SK-N-SH (cell line): ENCODE measurements at regions not wholly inside any gene's neighbourhood (a gene's known extent, or its start where the extent isn't known, plus 50 kb on each side); places are given as distances from the start of the nearest gene placed in this dataset.

Source experiments
- CTCF ChIA-PET: fragments of 300-600, 350-600 bp; formaldehyde crosslinking; extraction: SDS; loops from one replicate; lab custom pipeline; 2021; lab: Yijun Ruan, JAX
- POLR2A ChIA-PET: fragments of 350-600 bp; sonication (Branson Sonifier 250); formaldehyde crosslinking; extraction: SDS; loops from one replicate; lab custom pipeline; 2020; ENCODE audit warnings: antibody characterized with exemption, inconsistent platforms; lab: Yijun Ruan, JAX
- DNase-seq: peaks from one replicate; pipeline ENCODE4 v3.0.0; 2012
- H2AFZ ChIP-seq: fragments of 200-600 bp; sonication (generic); 2 replicates; pipeline ENCODE4 v1.8.1; 2016; ENCODE audit warnings: antibody characterized with exemption, mild to moderate bottlenecking, low read depth
- H3F3A ChIP-seq: fragments of 200-600 bp; sonication (generic); replicated peaks from 2 replicates; pipeline ENCODE3; 2016; ENCODE audit warnings: antibody characterized with exemption, mild to moderate bottlenecking; ENCODE audit not compliant: insufficient read depth
- H3K27ac ChIP-seq, 2 experiments: fragments of 200-500 bp in 1 of 2; fragments of 200-600 bp in 1 of 2; sonication (Bioruptor generic) in 1 of 2; sonication (generic), shearing (Covaris generic) in 1 of 2; 2 replicates each; pipeline versions ENCODE4 v1.5.1 to v1.6.1; 2014 to 2016; ENCODE audit warnings: low read depth in 2 of 2, inconsistent platforms in 1 of 2, low read length in 1 of 2, mild to moderate bottlenecking in 1 of 2, mixed read lengths in 1 of 2
- H3K27me3 ChIP-seq: fragments of 200-600 bp; sonication (generic), shearing (Covaris generic); 2 replicates; pipeline ENCODE4 v1.6.1; 2016; ENCODE audit warnings: mixed run types; ENCODE audit not compliant: insufficient read depth
- H3K36me3 ChIP-seq, 2 experiments: fragments of 200-500 bp in 1 of 2; fragments of 200-600 bp in 1 of 2; sonication (Bioruptor generic) in 1 of 2; sonication (generic) in 1 of 2; replicated peaks in 1 of 2; 2 replicates each; pipeline versions ENCODE3 to v1.5.1; 2014 to 2016; ENCODE audit warnings: low read length in 1 of 2, mild to moderate bottlenecking in 1 of 2; ENCODE audit not compliant: insufficient read depth in 2 of 2, control insufficient read depth in 1 of 2
- H3K4me1 ChIP-seq, 2 experiments: fragments of 200-500 bp in 1 of 2; fragments of 200-600 bp in 1 of 2; sonication (Bioruptor generic) in 1 of 2; sonication (generic), shearing (Covaris generic) in 1 of 2; 2 replicates each; pipeline versions ENCODE4 v1.5.1 to v1.6.1; 2014 to 2016; ENCODE audit warnings: low read depth in 1 of 2, low read length in 1 of 2, mixed run types in 1 of 2; ENCODE audit not compliant: insufficient read depth in 2 of 2, control insufficient read depth in 1 of 2
- H3K4me2 ChIP-seq: fragments of 200-600 bp; sonication (generic), shearing (Covaris generic); 2 replicates; pipeline ENCODE4 v1.6.1; 2017; ENCODE audit warnings: mixed run types
- H3K4me3 ChIP-seq, 2 experiments: fragments of 200-500 bp in 1 of 2; fragments of 200-600 bp in 1 of 2; sonication (Bioruptor generic) in 1 of 2; sonication (generic), shearing (Covaris generic) in 1 of 2; 2 replicates each; pipeline versions ENCODE4 v1.5.1 to v1.8.1; 2014 to 2016; ENCODE audit warnings: low read depth in 2 of 2, inconsistent platforms in 1 of 2, low read length in 1 of 2, mild to moderate bottlenecking in 1 of 2, mixed read lengths in 1 of 2, moderate library complexity in 1 of 2
- H3K79me2 ChIP-seq: fragments of 200-600 bp; sonication (generic); 2 replicates; pipeline ENCODE4 v1.8.1; 2017; ENCODE audit warnings: mild to moderate bottlenecking; ENCODE audit not compliant: insufficient read depth
- H3K9ac ChIP-seq: fragments of 200-600 bp; sonication (generic); 2 replicates; pipeline ENCODE4 v1.6.1; 2017; ENCODE audit warnings: mixed run types
- H3K9me2 ChIP-seq: fragments of 200-600 bp; sonication (generic); 2 replicates; pipeline ENCODE4 v1.6.1; 2017; ENCODE audit warnings: mixed run types
- H3K9me3 ChIP-seq: fragments of 200-600 bp; sonication (generic); 2 replicates; pipeline ENCODE4 v1.6.1; 2017; ENCODE audit warnings: mixed run types, mild to moderate bottlenecking, moderate library complexity
- H4K20me1 ChIP-seq: fragments of 200-600 bp; sonication (generic); 2 replicates; pipeline ENCODE4 v1.6.1; 2017; ENCODE audit warnings: mild to moderate bottlenecking, mixed run types; ENCODE audit not compliant: insufficient read depth
- CHD2 ChIP-seq: fragments of 150-350 bp; IDR thresholded peaks from 2 replicates; pipeline ENCODE4 v1.6.1; 2018; ENCODE audit warnings: low read length; ENCODE audit not compliant: partially characterized antibody
- ELF1 ChIP-seq: IDR thresholded peaks from 2 replicates; pipeline ENCODE4 v1.4.0; 2012
- EP300 ChIP-seq, 2 experiments: IDR thresholded peaks; 2 replicates each; pipeline versions ENCODE4 v1.4.0 to v1.6.1; 2012; ENCODE audit warnings: borderline replicate concordance in 1 of 2, low read depth in 1 of 2, low read length in 1 of 2
- EZH2phosphoT487 ChIP-seq: fragments of 200-600 bp; sonication (generic); IDR thresholded peaks from 2 replicates; pipeline ENCODE4 v1.6.1; 2017; ENCODE audit warnings: low read depth, mixed run types, mild to moderate bottlenecking, antibody characterized with exemption, moderate library complexity, borderline replicate concordance
- FOSL2 ChIP-seq: IDR thresholded peaks from 2 replicates; pipeline ENCODE4 v1.4.0; 2012; ENCODE audit warnings: low read depth, mild to moderate bottlenecking, moderate library complexity, borderline replicate concordance
- FOXJ3 ChIP-seq: sonication (generic); formaldehyde crosslinking; IDR thresholded peaks from 2 replicates; pipeline ENCODE4 v1.5.1; 2020; ENCODE audit warnings: mild to moderate bottlenecking, missing genetic modification reagents
- GABPA ChIP-seq: IDR thresholded peaks from 2 replicates; pipeline ENCODE4 v1.4.0; 2012; ENCODE audit warnings: low read depth, mild to moderate bottlenecking
- NFIC ChIP-seq: IDR thresholded peaks from 2 replicates; pipeline ENCODE4 v1.4.0; 2012; ENCODE audit warnings: borderline replicate concordance
- NRF1 ChIP-seq: IDR thresholded peaks from 2 replicates; pipeline ENCODE4 v1.6.1; 2012; ENCODE audit warnings: low read depth, mild to moderate bottlenecking, low read length
- POLR2AphosphoS5 ChIP-seq: IDR thresholded peaks from 2 replicates; pipeline ENCODE4 v1.6.1; 2012; ENCODE audit warnings: low read depth, low read length
- RCOR1 ChIP-seq: fragments of 150-350 bp; IDR thresholded peaks from 2 replicates; pipeline ENCODE4 v1.6.1; 2017; ENCODE audit warnings: antibody characterized with exemption, low read length
- RXRA ChIP-seq: IDR thresholded peaks from 2 replicates; pipeline ENCODE4 v1.4.0; 2012; ENCODE audit warnings: low read depth, mild to moderate bottlenecking, borderline replicate concordance
- SIN3A ChIP-seq: IDR thresholded peaks from 2 replicates; pipeline ENCODE4 v1.6.1; 2012; ENCODE audit warnings: low read depth, mild to moderate bottlenecking, low read length, moderate library complexity, borderline replicate concordance
- SMC3 ChIP-seq: IDR thresholded peaks from 2 replicates; pipeline ENCODE4 v1.6.1; 2012; ENCODE audit warnings: low read depth, low read length, improper control_type of control experiment
- TAF1 ChIP-seq: IDR thresholded peaks from 2 replicates; pipeline ENCODE4 v1.6.1; 2012; ENCODE audit warnings: low read depth, mild to moderate bottlenecking, low read length, moderate library complexity, borderline replicate concordance
- TCF12 ChIP-seq: IDR thresholded peaks from 2 replicates; pipeline ENCODE4 v1.4.0; 2012
- YY1 ChIP-seq: IDR thresholded peaks from 2 replicates; pipeline ENCODE4 v1.4.0; 2012; ENCODE audit warnings: low read depth, mild to moderate bottlenecking
- WGBS: methylation state at CpG from one replicate; pipeline ENCODE4 v1.1.6; 2017; ENCODE audit warnings: low lambda C conversion rate; 5-methylcytosine and 5-hydroxymethylcytosine counted together
- TF ChIP-seq, protein P1 (sequence below): IDR thresholded peaks from 2 replicates; pipeline ENCODE4 v1.4.0; 2012; ENCODE audit warnings: low read depth
- TF ChIP-seq, protein P2 (sequence below): IDR thresholded peaks from 2 replicates; pipeline ENCODE4 v1.4.0; 2012; ENCODE audit warnings: low read depth, borderline replicate concordance
- TF ChIP-seq, protein P3 (sequence below): IDR thresholded peaks from 2 replicates; pipeline ENCODE4; 2012
- TF ChIP-seq, protein P4 (sequence below): fragments of 200-600 bp; sonication (generic); IDR thresholded peaks from 2 replicates; pipeline ENCODE4 v1.6.1; 2017; ENCODE audit warnings: antibody characterized with exemption, mild to moderate bottlenecking, moderate library complexity

DNA sequence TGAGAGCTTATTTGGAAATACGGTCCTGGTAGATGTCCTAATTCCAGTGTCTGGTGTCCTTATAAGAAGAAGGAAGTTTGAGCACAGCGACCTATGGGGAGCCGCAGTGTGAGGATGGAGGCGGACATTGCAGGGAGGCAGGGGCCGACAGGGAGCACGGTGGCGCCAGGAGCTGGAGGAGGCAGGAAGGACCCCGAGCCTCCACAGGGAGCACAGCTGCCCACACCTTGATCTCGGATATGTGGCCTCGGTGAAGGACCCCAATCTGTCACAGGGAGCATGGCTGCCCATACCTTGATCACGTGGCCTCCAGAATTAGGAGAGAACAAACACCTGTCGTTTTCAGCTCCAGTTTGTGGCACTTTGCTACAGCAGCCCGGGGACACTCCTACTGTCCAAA is 461.6 kb upstream of the SALL3 start:
- 28% methylated on average over 10 of the region's 13 CpGs for WGBS

DNA sequence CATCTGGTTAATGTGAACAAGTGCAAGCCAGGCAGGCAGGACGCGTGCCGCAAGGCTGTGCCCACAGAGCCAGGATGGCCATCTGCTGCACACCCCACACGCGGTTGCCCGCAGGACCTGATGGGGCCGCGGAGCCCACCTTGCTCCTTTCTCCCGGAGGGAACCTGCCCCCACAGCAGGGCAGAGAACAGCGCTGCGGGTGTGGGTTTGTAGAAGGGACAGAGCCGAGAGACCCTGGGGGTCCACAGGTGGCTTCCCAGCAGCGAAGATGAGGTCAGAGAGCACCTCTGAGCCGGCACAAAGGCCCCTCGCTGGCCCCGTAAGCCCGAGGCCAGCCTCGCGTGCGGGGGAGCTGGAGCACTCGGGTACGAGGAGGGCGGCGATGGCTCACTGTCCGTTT is 460.8 kb upstream of the SALL3 start:
- Histone ChIP-seq H3K27me3 (peaks cover 24% of the 10 kb centered on the region), H3F3A (no peaks in the 10 kb centered on the region), H3K9me2 (no peaks in the 10 kb centered on the region), H3K79me2 (no peaks in the 10 kb centered on the region), H3K4me2 (no peak overlapping the region), H3K4me1 (no peaks in the 10 kb centered on the region), H2AFZ (no peak overlapping the region), H3K4me3 (no peak overlapping the region), H3K9me3 (no peaks in the 10 kb centered on the region), H3K36me3 (no peaks in the 10 kb centered on the region), H3K27ac (no peak overlapping the region), H3K9ac (no peak overlapping the region), H4K20me1 (no peaks in the 10 kb centered on the region)
- 26% methylated on average over 8 of the region's 25 CpGs for WGBS
- no peak for DNase-seq
- TF ChIP-seq TCF12, result no peak
- no peak for TF ChIP-seq RXRA
- TF ChIP-seq EZH2phosphoT487, result no peak
- TF ChIP-seq POLR2AphosphoS5, result no peak
- TF ChIP-seq YY1, result no peak
- CTCF ChIA-PET, result no interaction called here
- POLR2A ChIA-PET, result no interaction called here

More for the DNA sequence above, 461.6 kb upstream of the SALL3 start:
- no peak overlapping the region for H3K9ac ChIP-seq
- no peaks in the 10 kb centered on the region for H3K9me3 ChIP-seq
- DNase-seq, result no peak
- no peaks in the 10 kb centered on the region for H3K9me2 ChIP-seq
- CTCF ChIA-PET, result no interaction called here
- H3K79me2 ChIP-seq, result no peaks in the 10 kb centered on the region
- no peaks in the 10 kb centered on the region for H4K20me1 ChIP-seq
- POLR2A ChIA-PET, result no interaction called here
- no peaks in the 10 kb centered on the region for H3F3A ChIP-seq
- peaks cover 19% of the 10 kb centered on the region for H3K27me3 ChIP-seq
- no peak overlapping the region for H3K4me3 ChIP-seq
- no peak overlapping the region for H3K4me2 ChIP-seq
- no peaks in the 10 kb centered on the region for H3K36me3 ChIP-seq
- H3K4me1 ChIP-seq, result no peaks in the 10 kb centered on the region
- H3K27ac ChIP-seq, result no peak overlapping the region
- TF ChIP-seq NRF1 (no peak), SMC3 (no peak), POLR2AphosphoS5 (no peak), CHD2 (no peak), RCOR1 (no peak), TCF12 (no peak), YY1 (no peak), SIN3A (no peak), ELF1 (no peak), NFIC (no peak), EZH2phosphoT487 (no peak), FOSL2 (no peak), FOXJ3 (CRISPR knock-in tag) (no peak), TAF1 (no peak), GABPA (no peak), EP300 (IDR thresholded peaks at IDR 0.05; ENCODE audit: borderline replicate concordance in 1 of 2, low read depth in 1 of 2, low read length in 1 of 2) (no peak)
- TF ChIP-seq, protein P1, sequence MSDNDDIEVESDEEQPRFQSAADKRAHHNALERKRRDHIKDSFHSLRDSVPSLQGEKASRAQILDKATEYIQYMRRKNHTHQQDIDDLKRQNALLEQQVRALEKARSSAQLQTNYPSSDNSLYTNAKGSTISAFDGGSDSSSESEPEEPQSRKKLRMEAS, result no peak
- TF ChIP-seq, protein P2, sequence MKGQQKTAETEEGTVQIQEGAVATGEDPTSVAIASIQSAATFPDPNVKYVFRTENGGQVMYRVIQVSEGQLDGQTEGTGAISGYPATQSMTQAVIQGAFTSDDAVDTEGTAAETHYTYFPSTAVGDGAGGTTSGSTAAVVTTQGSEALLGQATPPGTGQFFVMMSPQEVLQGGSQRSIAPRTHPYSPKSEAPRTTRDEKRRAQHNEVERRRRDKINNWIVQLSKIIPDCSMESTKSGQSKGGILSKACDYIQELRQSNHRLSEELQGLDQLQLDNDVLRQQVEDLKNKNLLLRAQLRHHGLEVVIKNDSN, result no peak
- TF ChIP-seq, protein P3, sequence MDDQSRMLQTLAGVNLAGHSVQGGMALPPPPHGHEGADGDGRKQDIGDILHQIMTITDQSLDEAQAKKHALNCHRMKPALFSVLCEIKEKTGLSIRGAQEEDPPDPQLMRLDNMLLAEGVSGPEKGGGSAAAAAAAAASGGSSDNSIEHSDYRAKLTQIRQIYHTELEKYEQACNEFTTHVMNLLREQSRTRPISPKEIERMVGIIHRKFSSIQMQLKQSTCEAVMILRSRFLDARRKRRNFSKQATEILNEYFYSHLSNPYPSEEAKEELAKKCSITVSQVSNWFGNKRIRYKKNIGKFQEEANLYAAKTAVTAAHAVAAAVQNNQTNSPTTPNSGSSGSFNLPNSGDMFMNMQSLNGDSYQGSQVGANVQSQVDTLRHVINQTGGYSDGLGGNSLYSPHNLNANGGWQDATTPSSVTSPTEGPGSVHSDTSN, result no peak
- TF ChIP-seq, protein P4, sequence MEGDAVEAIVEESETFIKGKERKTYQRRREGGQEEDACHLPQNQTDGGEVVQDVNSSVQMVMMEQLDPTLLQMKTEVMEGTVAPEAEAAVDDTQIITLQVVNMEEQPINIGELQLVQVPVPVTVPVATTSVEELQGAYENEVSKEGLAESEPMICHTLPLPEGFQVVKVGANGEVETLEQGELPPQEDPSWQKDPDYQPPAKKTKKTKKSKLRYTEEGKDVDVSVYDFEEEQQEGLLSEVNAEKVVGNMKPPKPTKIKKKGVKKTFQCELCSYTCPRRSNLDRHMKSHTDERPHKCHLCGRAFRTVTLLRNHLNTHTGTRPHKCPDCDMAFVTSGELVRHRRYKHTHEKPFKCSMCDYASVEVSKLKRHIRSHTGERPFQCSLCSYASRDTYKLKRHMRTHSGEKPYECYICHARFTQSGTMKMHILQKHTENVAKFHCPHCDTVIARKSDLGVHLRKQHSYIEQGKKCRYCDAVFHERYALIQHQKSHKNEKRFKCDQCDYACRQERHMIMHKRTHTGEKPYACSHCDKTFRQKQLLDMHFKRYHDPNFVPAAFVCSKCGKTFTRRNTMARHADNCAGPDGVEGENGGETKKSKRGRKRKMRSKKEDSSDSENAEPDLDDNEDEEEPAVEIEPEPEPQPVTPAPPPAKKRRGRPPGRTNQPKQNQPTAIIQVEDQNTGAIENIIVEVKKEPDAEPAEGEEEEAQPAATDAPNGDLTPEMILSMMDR, result no peak
- H2AFZ ChIP-seq, result no peak overlapping the region
